CD4-positive, alpha-beta memory T cell (primary cell): ENCODE measurements at regions not wholly inside any gene's neighbourhood (a gene's known extent, or its start where the extent isn't known, plus 50 kb on each side); places are given as distances from the start of the nearest gene placed in this dataset.

ENCODE experiments used
- CTCF ChIA-PET: fragments of 350-600 bp; sonication (Branson Sonifier 250); formaldehyde crosslinking; loops from one replicate; lab custom pipeline; 2021; ENCODE audit warnings: inconsistent platforms; ENCODE audit not compliant: partially characterized antibody; lab: Charles Lee
- POLR2A ChIA-PET: fragments of 350-600 bp; sonication (Branson Sonifier 250); formaldehyde crosslinking; loops from one replicate; lab custom pipeline; 2021; ENCODE audit not compliant: partially characterized antibody; lab: Charles Lee
- DNase-seq, 5 donors: peaks; one replicate each; pipeline versions ENCODE4 v3.0.0 to v3.0.0-alpha.2; 2020 to 2022; ENCODE audit warnings: mixed read lengths in 1 of 5
- H3K27ac ChIP-seq: one replicate; pipeline ENCODE4 v1.7.0; 2013; ENCODE audit warnings: low read depth, low read length
- H3K27me3 ChIP-seq: 2 replicates; pipeline ENCODE4 v1.7.0; 2013; ENCODE audit warnings: mild to moderate bottlenecking, low read length, moderate library complexity; ENCODE audit not compliant: insufficient read depth
- H3K36me3 ChIP-seq: 2 replicates; pipeline ENCODE4 v1.7.0; 2013; ENCODE audit warnings: mild to moderate bottlenecking, low read length, moderate library complexity; ENCODE audit not compliant: insufficient read depth
- H3K4me1 ChIP-seq: 2 replicates; pipeline ENCODE4 v1.7.0; 2013; ENCODE audit warnings: mild to moderate bottlenecking, low read length, moderate library complexity; ENCODE audit not compliant: insufficient read depth
- H3K4me3 ChIP-seq, 2 donors: one replicate each; pipeline ENCODE4 v1.7.0; 2013; ENCODE audit warnings: low read length in 2 of 2, mild to moderate bottlenecking in 1 of 2
- H3K9me3 ChIP-seq, 2 donors: one replicate each; pipeline ENCODE4 v1.7.0; 2013; ENCODE audit warnings: low read length in 2 of 2, control low read depth in 1 of 2; ENCODE audit not compliant: control insufficient read depth in 1 of 2
- H3K27ac Mint-ChIP-seq, 7 donors: one replicate each; pipeline ENCODE4 v1.8.0; 2020 to 2021; ENCODE audit warnings: mixed read lengths in 7 of 7, mild to moderate bottlenecking in 6 of 7, inconsistent platforms in 3 of 7, moderate library complexity in 3 of 7
- H3K27me3 Mint-ChIP-seq, 2 donors: one replicate each; pipeline ENCODE4 v1.8.0; 2020 to 2021; ENCODE audit warnings: mixed read lengths in 2 of 2
- H3K36me3 Mint-ChIP-seq, 2 donors: one replicate each; pipeline ENCODE4 v1.8.0; 2020 to 2021; ENCODE audit warnings: mixed read lengths in 2 of 2, inconsistent platforms in 1 of 2, mild to moderate bottlenecking in 1 of 2
- H3K4me1 Mint-ChIP-seq, 4 donors: one replicate each; pipeline ENCODE4 v1.8.0; 2020 to 2021; ENCODE audit warnings: mixed read lengths in 4 of 4, mild to moderate bottlenecking in 1 of 4
- H3K4me3 Mint-ChIP-seq, 8 donors: one replicate each; pipeline ENCODE4 v1.8.0; 2020 to 2021; ENCODE audit warnings: mixed read lengths in 8 of 8, mild to moderate bottlenecking in 7 of 8, moderate library complexity in 6 of 8, inconsistent platforms in 3 of 8
- H3K9me3 Mint-ChIP-seq, 8 donors: one replicate each; pipeline ENCODE4 v1.8.0; 2020 to 2021; ENCODE audit warnings: mixed read lengths in 8 of 8, mild to moderate bottlenecking in 5 of 8, inconsistent platforms in 3 of 8, moderate library complexity in 1 of 8
- intact Hi-C: fragments of 100-400 bp; cut with micrococcal nuclease; formaldehyde crosslinking; loops from one replicate; pipeline ENCODE4 v1.15.1; 2023

- H3K4me3 Mint-ChIP-seq, result no peak overlapping the region
- H3K36me3 ChIP-seq, result no peaks in the 10 kb centered on the region
- H3K4me3 ChIP-seq, result no peak overlapping the region
- ChIA-PET POLR2A (no interaction called here), CTCF (no interaction called here)
- DNase-seq, result no peak
- no peaks in the 10 kb centered on the region for H3K4me1 ChIP-seq
- H3K4me1 Mint-ChIP-seq, result no peaks in the 10 kb centered on the region
- H3K27me3 ChIP-seq, result no peaks in the 10 kb centered on the region
- H3K27me3 Mint-ChIP-seq, result peaks cover 0 to 2% of the 10 kb centered on the region in 2 donors
- H3K9me3 ChIP-seq, result no peaks in the 10 kb centered on the region
- H3K27ac ChIP-seq, result no peak overlapping the region
- no peak overlapping the region for H3K27ac Mint-ChIP-seq
- peaks cover 0 to 4% (median 0%) of the 10 kb centered on the region in 8 donors for H3K9me3 Mint-ChIP-seq
- no peaks in the 10 kb centered on the region for H3K36me3 Mint-ChIP-seq
- intact Hi-C loops, result no loop called here
Measured at GRCh38 chr22:48559647-48560388, 1267.9 kb downstream of the BRD1 start.

- Histone ChIP-seq H3K4me3 (no peak overlapping the region), H3K9me3 (no peaks in the 10 kb centered on the region), H3K36me3 (no peaks in the 10 kb centered on the region), H3K27ac (no peak overlapping the region), H3K4me1 (no peaks in the 10 kb centered on the region), H3K27me3 (no peaks in the 10 kb centered on the region)
- H3K9me3 Mint-ChIP-seq, result peaks cover 0 to 4% (median 0%) of the 10 kb centered on the region in 8 donors
- no peak overlapping the region for H3K4me3 Mint-ChIP-seq
- no peaks in the 10 kb centered on the region for H3K4me1 Mint-ChIP-seq
- intact Hi-C loops, result no loop called here
- CTCF ChIA-PET, result no interaction called here
- H3K27ac Mint-ChIP-seq, result no peak overlapping the region
- DNase-seq, result no peak
- H3K36me3 Mint-ChIP-seq, result no peaks in the 10 kb centered on the region
- POLR2A ChIA-PET, result no interaction called here
- H3K27me3 Mint-ChIP-seq, result peaks cover 0 to under 1% of the 10 kb centered on the region in 2 donors
Measured at GRCh38 chr22:48558606-48559402, 1268.9 kb downstream of the BRD1 start.

GRCh38 chr22:48558016-48558415, 1269.7 kb downstream of the BRD1 start:
- H3K4me3 ChIP-seq, result no peak overlapping the region
- no peaks in the 10 kb centered on the region for H3K4me1 Mint-ChIP-seq
- DNase-seq, result no peak
- no peak overlapping the region for H3K4me3 Mint-ChIP-seq
- H3K4me1 ChIP-seq, result no peaks in the 10 kb centered on the region
- H3K9me3 Mint-ChIP-seq, result peaks cover 0 to 4% (median 0%) of the 10 kb centered on the region in 8 donors
- no peaks in the 10 kb centered on the region for H3K27me3 ChIP-seq
- no peak overlapping the region for H3K27ac Mint-ChIP-seq
- no peaks in the 10 kb centered on the region for H3K9me3 ChIP-seq
- H3K36me3 ChIP-seq, result no peaks in the 10 kb centered on the region
- ChIA-PET CTCF (no interaction called here), POLR2A (no interaction called here)
- peaks cover 0 to 1% of the 10 kb centered on the region in 2 donors for H3K27me3 Mint-ChIP-seq
- intact Hi-C loops, result no loop called here
- no peaks in the 10 kb centered on the region for H3K36me3 Mint-ChIP-seq
- no peak overlapping the region for H3K27ac ChIP-seq

GRCh38 chr22:48557473-48557872, 1270.2 kb downstream of the BRD1 start:
- Mint-ChIP-seq H3K4me1 (no peaks in the 10 kb centered on the region), H3K9me3 (peaks cover 0 to 4% (median 0%) of the 10 kb centered on the region in 8 donors), H3K4me3 (no peak overlapping the region), H3K27me3 (peaks cover 0 to 2% of the 10 kb centered on the region in 2 donors), H3K27ac (no peak overlapping the region), H3K36me3 (no peaks in the 10 kb centered on the region)
- CTCF ChIA-PET, result no interaction called here
- Histone ChIP-seq H3K4me1 (no peaks in the 10 kb centered on the region), H3K27ac (no peak overlapping the region), H3K27me3 (no peaks in the 10 kb centered on the region), H3K9me3 (no peaks in the 10 kb centered on the region), H3K4me3 (no peak overlapping the region), H3K36me3 (no peaks in the 10 kb centered on the region)
- POLR2A ChIA-PET, result no interaction called here
- DNase-seq, result no peak
- intact Hi-C loops, result no loop called here

- ChIA-PET POLR2A (no interaction called here), CTCF (no interaction called here)
- no peaks in the 10 kb centered on the region for H3K36me3 ChIP-seq
- H3K27me3 ChIP-seq, result no peaks in the 10 kb centered on the region
- intact Hi-C loops, result no loop called here
- no peak overlapping the region for H3K27ac Mint-ChIP-seq
- H3K4me3 Mint-ChIP-seq, result no peak overlapping the region
- peaks cover 0 to 2% of the 10 kb centered on the region in 2 donors for H3K27me3 Mint-ChIP-seq
- H3K36me3 Mint-ChIP-seq, result no peaks in the 10 kb centered on the region
- no peaks in the 10 kb centered on the region for H3K4me1 ChIP-seq
- DNase-seq, result no peak
- no peaks in the 10 kb centered on the region for H3K9me3 ChIP-seq
- H3K27ac ChIP-seq, result no peak overlapping the region
- peaks cover 0 to 4% (median 0%) of the 10 kb centered on the region in 8 donors for H3K9me3 Mint-ChIP-seq
- H3K4me3 ChIP-seq, result no peak overlapping the region
- no peaks in the 10 kb centered on the region for H3K4me1 Mint-ChIP-seq
Measured at GRCh38 chr22:48556751-48557150, 1270.9 kb downstream of the BRD1 start.

GRCh38 chr22:48556222-48556621, 1271.5 kb downstream of the BRD1 start:
- H3K4me1 ChIP-seq, result no peaks in the 10 kb centered on the region
- no peak for DNase-seq
- no peaks in the 10 kb centered on the region for H3K27me3 ChIP-seq
- no peak overlapping the region for H3K4me3 ChIP-seq
- H3K27ac Mint-ChIP-seq, result no peak overlapping the region
- H3K9me3 Mint-ChIP-seq, result peaks cover 0 to 4% (median 0%) of the 10 kb centered on the region in 8 donors
- H3K9me3 ChIP-seq, result no peaks in the 10 kb centered on the region
- no peaks in the 10 kb centered on the region for H3K4me1 Mint-ChIP-seq
- intact Hi-C loops, result no loop called here
- CTCF ChIA-PET, result no interaction called here
- POLR2A ChIA-PET, result no interaction called here
- H3K36me3 ChIP-seq, result no peaks in the 10 kb centered on the region
- H3K27ac ChIP-seq, result no peak overlapping the region
- peaks cover 0 to 2% of the 10 kb centered on the region in 2 donors for H3K27me3 Mint-ChIP-seq
- no peaks in the 10 kb centered on the region for H3K36me3 Mint-ChIP-seq
- H3K4me3 Mint-ChIP-seq, result no peak overlapping the region

- Histone ChIP-seq H3K4me3 (no peak overlapping the region), H3K4me1 (no peaks in the 10 kb centered on the region), H3K27ac (no peak overlapping the region), H3K36me3 (no peaks in the 10 kb centered on the region), H3K27me3 (no peaks in the 10 kb centered on the region), H3K9me3 (no peaks in the 10 kb centered on the region)
- DNase-seq, result no peak
- Mint-ChIP-seq H3K27ac (no peak overlapping the region), H3K9me3 (peaks cover 0 to 4% (median 0%) of the 10 kb centered on the region in 8 donors), H3K36me3 (no peaks in the 10 kb centered on the region), H3K4me1 (no peaks in the 10 kb centered on the region), H3K27me3 (peaks cover 0 to 2% of the 10 kb centered on the region in 2 donors), H3K4me3 (no peak overlapping the region)
- intact Hi-C loops, result no loop called here
- ChIA-PET POLR2A (no interaction called here), CTCF (no interaction called here)
Measured at GRCh38 chr22:48555606-48556005, 1272.1 kb downstream of the BRD1 start.
